GM19023 (cell line): ENCODE measurements at regions not wholly inside any gene's neighbourhood (a gene's known extent, or its start where the extent isn't known, plus 50 kb on each side); places are given as distances from the start of the nearest gene placed in this dataset.

Source experiments
- ATAC-seq: cut with Tn5 transposase; IDR thresholded peaks from one replicate; pipeline ENCODE4 v1.9.1; 2021; ENCODE audit warnings: mild to moderate bottlenecking, moderate library complexity; ENCODE audit not compliant: unreplicated experiment

- ATAC-seq = no peak
Observed at GRCh38 chr14:42862114-42862513, 1255.4 kb downstream of the LRFN5 start.

GRCh38 chr14:42860371-42860770, 1253.7 kb downstream of the LRFN5 start:
- ATAC-seq = no peak

GRCh38 chr14:42856106-42856505, 1249.4 kb downstream of the LRFN5 start:
- ATAC-seq = no peak

GRCh38 chr14:42855085-42855484, 1248.4 kb downstream of the LRFN5 start:
- ATAC-seq = no peak

- ATAC-seq = no peak
Observed at GRCh38 chr14:42854061-42854460, 1247.4 kb downstream of the LRFN5 start.

GRCh38 chr14:42848652-42849051, 1242.0 kb downstream of the LRFN5 start:
- ATAC-seq = no peak

- ATAC-seq = no peak
Observed at GRCh38 chr14:42814817-42815216, 1208.1 kb downstream of the LRFN5 start.

- no peak for ATAC-seq
Observed at GRCh38 chr14:42806909-42807315, 1200.2 kb downstream of the LRFN5 start.

- no peak for ATAC-seq
Observed at GRCh38 chr14:42804141-42804540, 1197.5 kb downstream of the LRFN5 start.

- ATAC-seq = no peak
Observed at GRCh38 chr14:42802346-42802745, 1195.7 kb downstream of the LRFN5 start.

- ATAC-seq = no peak
Observed at GRCh38 chr14:42792166-42792565, 1185.5 kb downstream of the LRFN5 start.

GRCh38 chr14:42782754-42783153, 1176.1 kb downstream of the LRFN5 start:
- no peak for ATAC-seq

GRCh38 chr14:42778984-42779383, 1172.3 kb downstream of the LRFN5 start:
- no peak for ATAC-seq

GRCh38 chr14:42750771-42751170, 1144.1 kb downstream of the LRFN5 start:
- ATAC-seq = no peak

- no peak for ATAC-seq
Observed at GRCh38 chr14:42742084-42742483, 1135.4 kb downstream of the LRFN5 start.

GRCh38 chr14:42736408-42736807, 1129.7 kb downstream of the LRFN5 start:
- no peak for ATAC-seq

GRCh38 chr14:42734041-42734440, 1127.4 kb downstream of the LRFN5 start:
- no peak for ATAC-seq

GRCh38 chr14:42732005-42732404, 1125.3 kb downstream of the LRFN5 start:
- no peak for ATAC-seq

GRCh38 chr14:42731480-42731879, 1124.8 kb downstream of the LRFN5 start:
- ATAC-seq = no peak

- no peak for ATAC-seq
Observed at GRCh38 chr14:42729681-42730080, 1123.0 kb downstream of the LRFN5 start.

- ATAC-seq = no peak
Observed at GRCh38 chr14:42719391-42719790, 1112.7 kb downstream of the LRFN5 start.

GRCh38 chr14:42715316-42715715, 1108.6 kb downstream of the LRFN5 start:
- ATAC-seq = no peak

GRCh38 chr14:42710071-42710470, 1103.4 kb downstream of the LRFN5 start:
- no peak for ATAC-seq

- ATAC-seq = no peak
Observed at GRCh38 chr14:42703501-42703900, 1096.8 kb downstream of the LRFN5 start.
